ENCODE measurements at regions not wholly inside any gene's neighbourhood (a gene's known extent, or its start where the extent isn't known, plus 50 kb on each side); places are given as distances from the start of the nearest gene placed in this dataset.

GRCh38 chr6:98579079-98579478 lies 255.3 kb upstream of the POU3F2 start:
- TF ChIP-seq CTCF (IDR thresholded peaks at IDR 0.05) (no peak), POLR2A (IDR thresholded peaks at IDR 0.05) (no peak)

All from testis (tissue), 2 donors.